PC-9 (cell line): ENCODE measurements at regions not wholly inside any gene's neighbourhood (a gene's known extent, or its start where the extent isn't known, plus 50 kb on each side); places are given as distances from the start of the nearest gene placed in this dataset.

ENCODE experiments used
- BruUV-seq: library from RNA; stranded (reverse); fragments of 400-500 nt; replicated peaks from 2 replicates; lab custom pipeline; 2021; lab: Mats Ljungman, UMichigan
- CTCF ChIA-PET: fragments of 300-600 bp; sonication (Branson Sonifier 250); formaldehyde crosslinking; loops from one replicate; lab custom pipeline; 2022; ENCODE audit warnings: antibody characterized with exemption; lab: Charles Lee
- POLR2A ChIA-PET: fragments of 300-600 bp; sonication (Branson Sonifier 250); formaldehyde crosslinking; loops from one replicate; lab custom pipeline; 2022; ENCODE audit warnings: antibody characterized with exemption; ENCODE audit not compliant: unreplicated experiment; lab: Charles Lee
- DNase-seq, 2 experiments: peaks; one replicate each; pipeline versions ENCODE4 v3.0.0 to v3.0.0-alpha.2; 2015 to 2022; ENCODE audit warnings: mixed read lengths in 1 of 2
- H2AFZ ChIP-seq: fragments of 200-600 bp; sonication (generic); 2 replicates; pipeline ENCODE4 v1.8.1; 2017; ENCODE audit warnings: antibody characterized with exemption
- H3F3A ChIP-seq: fragments of 200-600 bp; sonication (generic); 2 replicates; pipeline ENCODE4 v1.8.1; 2017; ENCODE audit warnings: antibody characterized with exemption, mild to moderate bottlenecking, low read depth; ENCODE audit not compliant: insufficient read depth
- H3K27ac ChIP-seq: fragments of 200-600 bp; sonication (generic); 2 replicates; pipeline ENCODE4 v1.6.1; 2016; ENCODE audit warnings: mixed run types
- H3K27me3 ChIP-seq: fragments of 200-600 bp; sonication (generic); 2 replicates; pipeline ENCODE4 v1.6.1; 2016; ENCODE audit warnings: low read depth, mixed run types; ENCODE audit not compliant: insufficient read depth
- H3K36me3 ChIP-seq: fragments of 200-600 bp; sonication (generic); 2 replicates; pipeline ENCODE4 v1.6.1; 2016; ENCODE audit warnings: low read depth, mixed run types
- H3K4me1 ChIP-seq: fragments of 200-600 bp; sonication (generic); replicated peaks from 2 replicates; pipeline ENCODE4 v1.6.1; 2016; ENCODE audit warnings: mixed run types; ENCODE audit not compliant: insufficient read depth
- H3K4me2 ChIP-seq: fragments of 200-600 bp; sonication (generic); 2 replicates; pipeline ENCODE4 v1.6.1; 2017; ENCODE audit warnings: mixed run types
- H3K4me3 ChIP-seq: fragments of 200-600 bp; sonication (generic); 2 replicates; pipeline ENCODE4 v1.6.1; 2016; ENCODE audit warnings: mixed run types
- H3K79me2 ChIP-seq: fragments of 200-600 bp; sonication (generic); 2 replicates; pipeline ENCODE4 v1.6.1; 2017; ENCODE audit warnings: low read depth, mixed run types
- H3K9me2 ChIP-seq: fragments of 200-600 bp; sonication (generic); 2 replicates; pipeline ENCODE4 v1.8.1; 2017; ENCODE audit warnings: mild to moderate bottlenecking; ENCODE audit not compliant: insufficient read depth
- H3K9me3 ChIP-seq: fragments of 200-600 bp; sonication (generic); 2 replicates; pipeline ENCODE4 v1.8.1; 2016; ENCODE audit warnings: low read depth; ENCODE audit not compliant: insufficient read depth
- H4K20me1 ChIP-seq: fragments of 200-600 bp; sonication (generic); 2 replicates; pipeline ENCODE4 v1.8.1; 2017; ENCODE audit not compliant: insufficient read depth
- EZH2 ChIP-seq: fragments of 200-600 bp; sonication (generic); IDR thresholded peaks from 2 replicates; pipeline ENCODE4 v1.8.0; 2017; ENCODE audit warnings: antibody characterized with exemption, low read depth
- intact Hi-C: fragments of 100-400 bp; cut with micrococcal nuclease; formaldehyde crosslinking; loops from one replicate; pipeline ENCODE4 v1.10.0; 2022; ENCODE audit not compliant: unreplicated experiment
- TF ChIP-seq, protein P1 (sequence below): fragments of 200-600 bp; sonication (generic); conservative IDR thresholded peaks from 2 replicates; pipeline ENCODE4 v1.6.1; 2017; ENCODE audit warnings: mixed run types, antibody characterized with exemption, mild to moderate bottlenecking, moderate library complexity

GRCh38 chr11:133659538-133660201 is 127.4 kb upstream of the OPCML start:
- no peak for DNase-seq
- BruUV-seq = no TSS peak
- H3F3A ChIP-seq = no peaks in the 10 kb centered on the region

DNA sequence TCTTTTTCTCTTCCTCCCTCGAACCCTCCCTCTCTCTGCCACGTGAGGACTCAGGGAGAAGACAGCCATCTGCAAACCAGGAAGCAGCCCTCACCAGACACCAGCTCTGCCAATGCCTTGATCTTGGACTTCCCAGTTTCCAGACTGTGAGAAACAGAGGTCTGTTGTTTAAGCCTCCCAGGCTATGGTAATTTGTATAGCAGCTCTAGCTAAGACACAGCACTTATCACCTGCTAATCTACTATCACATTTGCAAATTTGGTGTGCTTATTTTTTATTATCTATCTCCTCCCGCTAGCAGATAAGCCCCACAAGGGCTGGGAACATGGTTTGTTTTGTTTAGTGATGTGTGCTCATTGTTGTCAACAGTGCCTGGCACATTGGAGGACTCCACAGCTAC is 124.8 kb upstream of the OPCML start:
- Histone ChIP-seq H3F3A (no peaks in the 10 kb centered on the region), H3K9me2 (no peaks in the 10 kb centered on the region), H3K36me3 (no peaks in the 10 kb centered on the region), H3K27ac (no peak overlapping the region), H3K4me3 (no peak overlapping the region), H3K4me1 (no peaks in the 10 kb centered on the region), H4K20me1 (no peaks in the 10 kb centered on the region), H3K79me2 (no peaks in the 10 kb centered on the region), H3K27me3 (peaks cover 41% of the 10 kb centered on the region), H2AFZ (no peak overlapping the region), H3K4me2 (no peak overlapping the region), H3K9me3 (no peaks in the 10 kb centered on the region)
- TF ChIP-seq, protein P1, sequence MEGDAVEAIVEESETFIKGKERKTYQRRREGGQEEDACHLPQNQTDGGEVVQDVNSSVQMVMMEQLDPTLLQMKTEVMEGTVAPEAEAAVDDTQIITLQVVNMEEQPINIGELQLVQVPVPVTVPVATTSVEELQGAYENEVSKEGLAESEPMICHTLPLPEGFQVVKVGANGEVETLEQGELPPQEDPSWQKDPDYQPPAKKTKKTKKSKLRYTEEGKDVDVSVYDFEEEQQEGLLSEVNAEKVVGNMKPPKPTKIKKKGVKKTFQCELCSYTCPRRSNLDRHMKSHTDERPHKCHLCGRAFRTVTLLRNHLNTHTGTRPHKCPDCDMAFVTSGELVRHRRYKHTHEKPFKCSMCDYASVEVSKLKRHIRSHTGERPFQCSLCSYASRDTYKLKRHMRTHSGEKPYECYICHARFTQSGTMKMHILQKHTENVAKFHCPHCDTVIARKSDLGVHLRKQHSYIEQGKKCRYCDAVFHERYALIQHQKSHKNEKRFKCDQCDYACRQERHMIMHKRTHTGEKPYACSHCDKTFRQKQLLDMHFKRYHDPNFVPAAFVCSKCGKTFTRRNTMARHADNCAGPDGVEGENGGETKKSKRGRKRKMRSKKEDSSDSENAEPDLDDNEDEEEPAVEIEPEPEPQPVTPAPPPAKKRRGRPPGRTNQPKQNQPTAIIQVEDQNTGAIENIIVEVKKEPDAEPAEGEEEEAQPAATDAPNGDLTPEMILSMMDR = no peak
- no peak for TF ChIP-seq EZH2
- no peak for DNase-seq
- POLR2A ChIA-PET = no interaction called here
- intact Hi-C loops = no loop called here
- CTCF ChIA-PET = no interaction called here
- no TSS peak for BruUV-seq

More at GRCh38 chr11:133659538-133660201, 127.4 kb upstream of the OPCML start:
- H3K4me2 ChIP-seq = no peak overlapping the region
- no peaks in the 10 kb centered on the region for H4K20me1 ChIP-seq
- CTCF ChIA-PET = no interaction called here
- H3K79me2 ChIP-seq = no peaks in the 10 kb centered on the region
- TF ChIP-seq EZH2 = no peak
- TF ChIP-seq, protein P1 = no peak
- intact Hi-C loops = no loop called here
- no peak overlapping the region for H3K27ac ChIP-seq
- H3K4me1 ChIP-seq = no peaks in the 10 kb centered on the region
- POLR2A ChIA-PET = no interaction called here
- H2AFZ ChIP-seq = no peak overlapping the region
- no peaks in the 10 kb centered on the region for H3K36me3 ChIP-seq
- H3K27me3 ChIP-seq = peaks cover 19% of the 10 kb centered on the region
- H3K9me2 ChIP-seq = no peaks in the 10 kb centered on the region
- no peak overlapping the region for H3K4me3 ChIP-seq
- H3K9me3 ChIP-seq = no peaks in the 10 kb centered on the region

- H3K9me2 ChIP-seq = no peaks in the 10 kb centered on the region
- BruUV-seq = no TSS peak
- CTCF ChIA-PET = no interaction called here
- H3K4me3 ChIP-seq = no peak overlapping the region
- no peak overlapping the region for H3K27ac ChIP-seq
- no peaks in the 10 kb centered on the region for H3K36me3 ChIP-seq
- DNase-seq = no peak
- peaks cover 50% of the 10 kb centered on the region for H3K27me3 ChIP-seq
- no peaks in the 10 kb centered on the region for H4K20me1 ChIP-seq
- no peaks in the 10 kb centered on the region for H3F3A ChIP-seq
- no peak overlapping the region for H3K4me2 ChIP-seq
- POLR2A ChIA-PET = no interaction called here
- H2AFZ ChIP-seq = no peak overlapping the region
- TF ChIP-seq EZH2 = no peak
- TF ChIP-seq, protein P1 = no peak
- no peaks in the 10 kb centered on the region for H3K79me2 ChIP-seq
- H3K9me3 ChIP-seq = no peaks in the 10 kb centered on the region
- intact Hi-C loops = no loop called here
- no peaks in the 10 kb centered on the region for H3K4me1 ChIP-seq
These were observed 123.9 kb upstream of the OPCML start for GRCh38 chr11:133656082-133656635.
